Dermis blood vessel endothelial cell (primary cell): ENCODE measurements at regions not wholly inside any gene's neighbourhood (a gene's known extent, or its start where the extent isn't known, plus 50 kb on each side); places are given as distances from the start of the nearest gene placed in this dataset.

Experiments
- DNase-seq: peaks from one replicate; pipeline ENCODE4 v3.0.0; 2010

DNA sequence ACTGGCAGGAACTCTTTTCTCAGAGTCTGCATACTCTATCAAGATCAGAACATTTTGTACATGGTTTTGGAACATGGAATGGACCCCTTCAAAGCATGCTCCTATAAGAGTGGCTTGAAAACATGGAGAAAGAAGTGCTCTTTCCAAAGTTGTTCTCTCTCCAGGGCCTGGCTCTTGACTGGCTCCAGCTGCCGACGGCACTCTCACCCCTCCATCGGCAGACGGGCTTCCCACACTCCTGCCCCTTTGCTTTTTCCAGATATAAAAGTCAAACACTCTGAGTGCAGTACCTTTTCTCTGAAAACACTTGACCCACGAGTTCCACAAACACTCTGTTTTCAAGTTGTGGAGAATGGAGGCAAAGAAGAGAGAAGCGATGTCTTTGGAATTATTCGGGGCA is 72.5 kb upstream of the ONECUT1 start:
- no peak for DNase-seq

- DNase-seq, result no peak
These were observed 68.6 kb upstream of the ONECUT1 start for GRCh38 chr15:52858782-52859176.

DNA sequence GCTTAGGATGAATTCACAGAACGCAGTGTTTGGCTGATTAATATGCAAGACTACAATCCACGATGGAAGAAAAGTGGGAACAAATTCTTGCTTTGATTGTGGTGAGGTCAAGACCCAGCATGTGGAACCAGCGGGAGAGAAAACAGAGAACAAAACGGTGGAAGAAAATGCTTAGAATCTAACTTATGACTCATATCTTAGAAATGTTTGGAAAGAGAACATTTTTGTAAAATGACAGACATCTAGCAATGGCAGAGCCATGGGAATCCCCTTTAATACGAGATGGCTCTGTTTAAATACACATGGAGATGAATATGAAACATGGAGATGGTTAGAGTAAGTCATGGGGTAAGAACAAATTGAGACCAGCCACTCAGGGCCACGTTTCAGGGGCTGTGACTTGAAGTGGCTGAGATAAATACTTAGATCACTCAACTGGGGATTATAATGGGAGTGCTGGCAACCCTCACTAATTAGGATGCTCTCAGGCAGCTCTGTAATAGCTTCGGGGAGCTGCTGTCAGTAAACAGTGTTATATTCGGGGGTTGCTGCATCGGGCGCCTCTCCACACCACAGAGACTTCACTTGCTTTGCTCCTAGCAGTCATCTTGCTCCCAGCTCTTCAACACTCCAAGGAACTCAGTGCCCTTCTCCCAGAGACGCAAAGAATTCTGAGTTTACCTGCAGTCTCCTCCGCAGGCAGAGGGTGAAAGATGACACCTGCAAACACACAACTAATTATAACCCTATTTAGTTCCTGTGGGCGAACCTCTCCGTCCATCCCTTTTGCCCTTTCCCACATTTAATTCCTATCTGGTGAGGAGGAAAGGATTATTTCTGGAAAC is 68.0 kb upstream of the ONECUT1 start:
- DNase-seq, result no peak

DNA sequence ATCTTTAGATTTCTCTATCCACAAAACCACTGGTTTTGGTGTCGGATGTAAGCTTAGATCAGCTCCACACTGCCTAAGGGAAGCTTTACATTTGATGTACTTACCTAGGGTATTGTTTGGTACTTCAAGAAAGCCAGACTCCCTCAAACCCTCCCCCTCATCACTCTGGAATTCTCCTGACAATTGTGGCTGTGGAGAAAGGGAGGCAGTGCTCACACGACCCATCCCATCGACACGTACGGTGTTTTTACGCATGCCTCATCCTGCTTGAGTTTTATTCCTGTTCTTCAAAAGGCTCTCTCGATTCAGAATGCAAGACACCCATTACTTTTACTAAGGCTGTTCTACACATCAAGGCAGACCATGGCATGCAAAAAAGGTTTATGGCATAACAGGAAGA is 67.3 kb upstream of the ONECUT1 start:
- DNase-seq, result no peak

GRCh38 chr15:52856286-52856685 is 66.2 kb upstream of the ONECUT1 start:
- DNase-seq, result no peak

GRCh38 chr15:52855157-52855556 is 65.0 kb upstream of the ONECUT1 start:
- no peak for DNase-seq

DNA sequence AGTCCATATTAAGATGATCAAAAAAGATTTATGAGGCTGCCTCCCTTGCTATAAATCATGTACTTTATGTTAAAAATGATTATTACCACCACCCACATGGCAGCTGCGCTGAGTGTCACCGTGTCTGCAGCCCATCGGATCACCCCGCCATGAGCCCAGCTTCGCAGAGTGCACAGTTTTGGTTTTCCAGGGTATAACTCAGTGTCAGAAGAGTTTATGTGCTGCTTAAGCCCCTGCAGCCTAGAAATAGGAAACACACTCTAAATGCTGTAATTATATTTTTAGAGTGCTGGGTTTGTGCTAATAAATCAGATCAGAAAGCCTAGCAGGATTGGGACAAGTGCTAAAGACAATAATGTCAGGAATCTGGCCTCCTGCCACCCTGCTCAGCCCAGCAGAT is 54.7 kb upstream of the ONECUT1 start:
- no peak for DNase-seq
